ENCODE measurements at regions not wholly inside any gene's neighbourhood (a gene's known extent, or its start where the extent isn't known, plus 50 kb on each side); places are given as distances from the start of the nearest gene placed in this dataset.
"Not testable (repeated sequence)": the region's sequence is repeated elsewhere in the genome, so short reads cannot be mapped to it uniquely, and the experiment has no call there.

- H3K4me3 ChIP-seq (ENCODE audit: low read depth, low read length) = no peak overlapping the region
- TF ChIP-seq CTCF (IDR thresholded peaks at IDR 0.05; ENCODE audit: borderline replicate concordance, insufficient read depth, low read depth, low read length) = no peak
Measured at GRCh38 chr22:33986954-33987353, 66.7 kb upstream of the LARGE1 start.

GRCh38 chr22:33989263-33989662, 69.0 kb upstream of the LARGE1 start:
- H3K4me3 ChIP-seq (ENCODE audit: low read depth, low read length) = not testable (repeated sequence)

- no peak overlapping the region for H3K4me3 ChIP-seq (ENCODE audit: low read depth, low read length)
- no peak for TF ChIP-seq CTCF (IDR thresholded peaks at IDR 0.05; ENCODE audit: borderline replicate concordance, insufficient read depth, low read depth, low read length)
Measured at GRCh38 chr22:33991620-33992019, 71.3 kb upstream of the LARGE1 start.

GRCh38 chr22:33996824-33997223, 76.5 kb upstream of the LARGE1 start:
- H3K4me3 ChIP-seq (ENCODE audit: low read depth, low read length) = no peak overlapping the region
- TF ChIP-seq CTCF (IDR thresholded peaks at IDR 0.05; ENCODE audit: borderline replicate concordance, insufficient read depth, low read depth, low read length) = no peak

- TF ChIP-seq CTCF (IDR thresholded peaks at IDR 0.05; ENCODE audit: borderline replicate concordance, insufficient read depth, low read depth, low read length) = no peak
Measured at GRCh38 chr22:34000879-34001526, 80.7 kb upstream of the LARGE1 start.

GRCh38 chr22:34001701-34002466, 81.6 kb upstream of the LARGE1 start:
- TF ChIP-seq CTCF (IDR thresholded peaks at IDR 0.05; ENCODE audit: borderline replicate concordance, insufficient read depth, low read depth, low read length) = no peak
- H3K4me3 ChIP-seq (ENCODE audit: low read depth, low read length) = no peak overlapping the region

More at GRCh38 chr22:34000879-34001526, 80.7 kb upstream of the LARGE1 start:
- H3K4me3 ChIP-seq (ENCODE audit: low read depth, low read length) = no peak overlapping the region

GRCh38 chr22:34004058-34004457, 83.8 kb upstream of the LARGE1 start:
- TF ChIP-seq CTCF (IDR thresholded peaks at IDR 0.05; ENCODE audit: borderline replicate concordance, insufficient read depth, low read depth, low read length) = no peak
- no peak overlapping the region for H3K4me3 ChIP-seq (ENCODE audit: low read depth, low read length)

Data from GM12875 (cell line).